Sigmoid colon (tissue), 4 donors: ENCODE measurements at regions not wholly inside any gene's neighbourhood (a gene's known extent, or its start where the extent isn't known, plus 50 kb on each side); places are given as distances from the start of the nearest gene placed in this dataset.

Source experiments
- CTCF ChIP-seq, 4 experiments: fragments of 450-650 bp in 3 of 4; fragments of 200-600 bp in 1 of 4; IDR thresholded peaks; one replicate each; pipeline ENCODE4 v1.5.1; 2016 to 2019; ENCODE audit warnings: antibody characterized with exemption in 4 of 4, mild to moderate bottlenecking in 3 of 4, moderate library complexity in 2 of 4
- EP300 ChIP-seq, 4 donors: sonication (generic); formaldehyde crosslinking; IDR thresholded peaks; one replicate each; pipeline ENCODE4 v1.6.1; 2017; ENCODE audit warnings: antibody characterized with exemption in 4 of 4
- POLR2A ChIP-seq, 2 donors: fragments of 450-650 bp; IDR thresholded peaks; one replicate each; pipeline ENCODE4 v1.6.1; 2016; ENCODE audit warnings: antibody characterized with exemption in 2 of 2, mild to moderate bottlenecking in 2 of 2, moderate library complexity in 2 of 2
- POLR2AphosphoS5 ChIP-seq, 4 donors: sonication (generic); formaldehyde crosslinking; IDR thresholded peaks; one replicate each; pipeline ENCODE4 v1.6.1; 2017; ENCODE audit warnings: antibody characterized with exemption in 4 of 4

GRCh38 chr12:89235189-89235993 is 116.9 kb downstream of the DUSP6 start:
- TF ChIP-seq CTCF (IDR thresholded peaks at IDR 0.05) (no peak), POLR2AphosphoS5 (IDR thresholded peaks at IDR 0.05) (no peak), POLR2A (IDR thresholded peaks at IDR 0.05) (no peak), EP300 (IDR thresholded peaks at IDR 0.05) (no peak)
